HG03565 (cell line): ENCODE measurements at regions not wholly inside any gene's neighbourhood (a gene's known extent, or its start where the extent isn't known, plus 50 kb on each side); places are given as distances from the start of the nearest gene placed in this dataset.

Source experiments
- ATAC-seq: cut with Tn5 transposase; IDR thresholded peaks from one replicate; pipeline ENCODE4 v1.9.1; 2021; ENCODE audit warnings: mild to moderate bottlenecking, moderate library complexity; ENCODE audit not compliant: unreplicated experiment

GRCh38 chr12:118748478-118749380, 232.6 kb upstream of the SRRM4 start:
- no peak for ATAC-seq

GRCh38 chr12:118749646-118750045, 231.7 kb upstream of the SRRM4 start:
- ATAC-seq: no peak

GRCh38 chr12:118750666-118751065, 230.7 kb upstream of the SRRM4 start:
- ATAC-seq: no peak

GRCh38 chr12:118751355-118751754, 230.0 kb upstream of the SRRM4 start:
- no peak for ATAC-seq

GRCh38 chr12:118760623-118761022, 220.7 kb upstream of the SRRM4 start:
- no peak for ATAC-seq

GRCh38 chr12:118763234-118763633, 218.1 kb upstream of the SRRM4 start:
- ATAC-seq: no peak

GRCh38 chr12:118773956-118774723, 207.2 kb upstream of the SRRM4 start:
- ATAC-seq: no peak

- ATAC-seq: no peak
Measured at GRCh38 chr12:118777504-118777903, 203.8 kb upstream of the SRRM4 start.

- ATAC-seq: no peak
Measured at GRCh38 chr12:118778077-118778476, 203.3 kb upstream of the SRRM4 start.

- ATAC-seq: no peak
Measured at GRCh38 chr12:118780939-118781338, 200.4 kb upstream of the SRRM4 start.

- ATAC-seq: no peak
Measured at GRCh38 chr12:118781692-118782091, 199.6 kb upstream of the SRRM4 start.

GRCh38 chr12:118783703-118784102, 197.6 kb upstream of the SRRM4 start:
- ATAC-seq: no peak

- no peak for ATAC-seq
Measured at GRCh38 chr12:118790578-118790977, 190.8 kb upstream of the SRRM4 start.

- ATAC-seq: no peak
Measured at GRCh38 chr12:118813778-118814357, 167.5 kb upstream of the SRRM4 start.

GRCh38 chr12:118816296-118816695, 165.0 kb upstream of the SRRM4 start:
- ATAC-seq: no peak

- no peak for ATAC-seq
Measured at GRCh38 chr12:118821386-118821925, 159.9 kb upstream of the SRRM4 start.

- ATAC-seq: no peak
Measured at GRCh38 chr12:118822512-118822911, 158.8 kb upstream of the SRRM4 start.

GRCh38 chr12:118827047-118827446, 154.3 kb upstream of the SRRM4 start:
- ATAC-seq: no peak

- ATAC-seq: no peak
Measured at GRCh38 chr12:118827606-118828005, 153.7 kb upstream of the SRRM4 start.

GRCh38 chr12:118830296-118830695, 151.0 kb upstream of the SRRM4 start:
- no peak for ATAC-seq

GRCh38 chr12:118835926-118836325, 145.4 kb upstream of the SRRM4 start:
- ATAC-seq: no peak
